MV-4-11 (cell line): ENCODE measurements at regions not wholly inside any gene's neighbourhood (a gene's known extent, or its start where the extent isn't known, plus 50 kb on each side); places are given as distances from the start of the nearest gene placed in this dataset.
A peak's percentile ranks its signal among the peaks of the same experiment; 100 is the strongest.
"Not testable (repeated sequence)": the region's sequence is repeated elsewhere in the genome, so short reads cannot be mapped to it uniquely, and the experiment has no call there.

Experiments
- DNase-seq: peaks from one replicate; lab custom pipeline; 2025; lab: John Stamatoyannopoulos, UW

- no peak for DNase-seq
These were observed 506.8 kb upstream of the AUTS2 start for GRCh38 chr7:69091521-69091920.

GRCh38 chr7:69095127-69095526, 503.1 kb upstream of the AUTS2 start:
- DNase-seq = no peak

DNA sequence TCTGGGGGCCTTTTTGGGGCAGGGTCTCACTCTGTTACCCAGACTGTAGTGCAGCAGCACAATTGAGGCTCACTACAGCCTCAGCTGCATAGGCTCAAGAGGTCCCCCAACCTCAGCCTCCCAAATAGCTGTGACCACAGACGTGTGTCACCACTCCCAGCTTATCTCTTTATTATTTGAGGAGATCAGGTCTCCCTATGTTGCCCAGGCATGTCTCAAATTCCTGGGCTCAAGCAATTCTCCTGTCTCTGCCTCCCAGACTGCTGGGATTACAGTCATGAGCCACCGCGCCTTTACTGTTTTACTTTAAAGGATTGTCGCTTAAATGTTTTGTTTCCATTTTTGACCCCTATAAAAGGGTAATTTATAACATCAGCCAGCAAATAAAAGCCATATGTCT, 502.6 kb upstream of the AUTS2 start:
- no peak for DNase-seq

GRCh38 chr7:69104023-69104422, 494.3 kb upstream of the AUTS2 start:
- no peak for DNase-seq

- no peak for DNase-seq
These were observed 493.2 kb upstream of the AUTS2 start for GRCh38 chr7:69105092-69105491.

DNA sequence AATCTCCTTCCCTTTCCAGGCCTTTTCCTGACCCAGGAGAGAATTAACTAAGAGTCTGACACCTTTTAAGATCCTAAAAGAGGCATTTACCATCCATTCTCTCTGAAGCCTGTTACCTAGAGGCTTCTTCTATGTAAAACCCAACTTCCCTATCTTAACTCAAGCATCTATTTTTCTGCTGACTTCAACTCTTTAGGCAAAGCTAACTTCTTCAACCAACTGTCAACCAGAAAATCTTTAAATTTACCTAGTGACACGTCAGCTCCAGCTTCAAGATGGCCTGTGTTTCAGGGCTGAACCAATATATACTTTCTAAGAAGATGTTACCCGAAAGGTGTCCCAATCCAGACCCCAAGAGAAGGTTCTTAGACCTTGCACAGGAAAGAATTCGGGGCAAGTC, 492.3 kb upstream of the AUTS2 start:
- no peak for DNase-seq

GRCh38 chr7:69106449-69106848, 491.8 kb upstream of the AUTS2 start:
- peak; percentile 74 for DNase-seq

DNA sequence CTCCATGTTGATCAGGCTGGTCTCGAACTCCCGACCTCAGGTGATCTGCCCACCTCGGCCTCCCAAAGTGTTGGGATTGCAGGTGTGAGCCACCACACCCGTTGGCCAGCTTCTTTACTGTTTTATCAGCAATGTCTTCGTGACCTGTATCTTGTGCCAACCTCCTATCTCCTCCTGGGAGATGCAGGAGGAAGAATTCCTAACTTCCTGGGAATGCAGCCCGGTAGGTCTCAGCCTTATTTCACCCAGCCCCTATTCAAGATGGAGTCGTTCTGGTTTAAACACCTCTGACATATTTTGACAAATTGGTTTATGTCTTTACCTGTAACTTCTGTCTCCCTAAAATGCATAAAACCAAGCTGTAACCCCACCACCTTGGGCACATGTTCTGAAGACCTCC, 491.3 kb upstream of the AUTS2 start:
- DNase-seq = not testable (repeated sequence)

GRCh38 chr7:69108097-69108496, 490.2 kb upstream of the AUTS2 start:
- no peak for DNase-seq

DNA sequence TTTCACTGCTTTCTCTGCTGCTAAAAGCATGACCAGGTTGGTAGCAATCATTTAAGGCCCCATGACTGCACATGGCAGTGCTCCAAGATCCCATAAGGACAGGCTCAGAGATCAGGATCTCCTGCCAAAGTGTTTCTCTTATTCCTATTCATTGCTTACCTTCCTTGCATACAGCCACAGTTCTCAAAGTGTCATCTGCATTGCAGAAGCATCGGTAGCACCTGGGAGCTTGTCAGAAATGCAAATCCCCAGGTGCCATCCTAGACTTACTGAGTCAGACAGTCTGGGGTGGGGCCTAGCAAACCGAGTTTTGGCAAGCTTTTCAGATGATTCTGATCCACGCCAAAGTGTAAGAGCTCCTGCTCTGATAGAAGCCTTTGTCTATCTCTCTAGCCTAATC, 489.0 kb upstream of the AUTS2 start:
- DNase-seq = no peak

DNA sequence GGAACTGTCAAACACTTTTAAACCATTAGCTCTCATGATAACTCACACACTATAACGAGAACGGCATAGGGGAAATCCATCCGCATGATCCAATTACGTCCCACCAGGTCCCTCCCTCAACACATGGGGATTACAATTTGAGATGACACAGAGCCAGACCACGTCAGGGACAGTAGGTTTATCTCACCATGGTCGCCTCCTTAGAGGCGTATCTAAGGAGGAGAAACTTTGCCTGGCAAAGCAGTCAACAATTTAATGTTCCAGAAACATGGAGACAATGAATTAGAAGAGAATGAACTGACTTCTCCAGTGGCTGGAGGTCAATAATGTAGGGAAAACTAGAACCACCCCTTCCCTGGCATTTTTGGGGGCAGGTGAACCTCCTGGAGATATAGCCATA, 488.4 kb upstream of the AUTS2 start:
- no peak for DNase-seq

GRCh38 chr7:69110450-69111050, 487.7 kb upstream of the AUTS2 start:
- DNase-seq = peak; percentile 20

GRCh38 chr7:69114374-69114773, 483.9 kb upstream of the AUTS2 start:
- DNase-seq = no peak

- DNase-seq = no peak
These were observed 482.5 kb upstream of the AUTS2 start for GRCh38 chr7:69115788-69116187.

GRCh38 chr7:69116196-69116595, 482.1 kb upstream of the AUTS2 start:
- not testable (repeated sequence) for DNase-seq

- no peak for DNase-seq
These were observed 475.3 kb upstream of the AUTS2 start for GRCh38 chr7:69122953-69123352.

DNA sequence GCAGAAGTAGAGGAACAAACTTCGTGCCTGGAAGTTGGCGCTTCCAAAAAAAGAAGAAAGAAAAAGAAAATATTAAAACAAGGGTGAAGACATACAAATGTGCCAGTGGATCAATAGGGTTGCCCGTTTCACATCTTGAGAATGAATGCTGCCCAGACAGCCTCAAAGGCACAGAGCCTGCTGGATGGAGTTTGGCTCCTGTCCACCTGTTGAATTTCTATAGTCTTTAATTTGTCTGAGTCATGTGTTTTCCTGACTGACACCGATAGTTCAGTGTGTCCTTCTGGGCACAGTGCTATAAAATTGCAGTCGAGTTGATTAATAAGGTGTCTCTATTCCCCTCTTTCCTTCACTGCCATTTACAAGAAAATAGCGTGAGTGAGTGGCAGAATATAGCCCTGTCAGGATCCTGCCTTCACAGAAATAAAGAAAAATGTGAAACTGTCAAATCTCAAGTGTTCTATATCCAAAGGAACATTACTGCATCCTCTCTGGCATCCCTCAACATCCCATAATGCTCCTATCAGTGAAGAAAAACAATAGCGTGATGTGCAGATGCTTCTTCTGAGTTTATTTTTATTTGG, 471.3 kb upstream of the AUTS2 start:
- DNase-seq = no peak

- DNase-seq = no peak
These were observed 468.8 kb upstream of the AUTS2 start for GRCh38 chr7:69129524-69129923.

GRCh38 chr7:69129951-69130350, 468.3 kb upstream of the AUTS2 start:
- DNase-seq = no peak

DNA sequence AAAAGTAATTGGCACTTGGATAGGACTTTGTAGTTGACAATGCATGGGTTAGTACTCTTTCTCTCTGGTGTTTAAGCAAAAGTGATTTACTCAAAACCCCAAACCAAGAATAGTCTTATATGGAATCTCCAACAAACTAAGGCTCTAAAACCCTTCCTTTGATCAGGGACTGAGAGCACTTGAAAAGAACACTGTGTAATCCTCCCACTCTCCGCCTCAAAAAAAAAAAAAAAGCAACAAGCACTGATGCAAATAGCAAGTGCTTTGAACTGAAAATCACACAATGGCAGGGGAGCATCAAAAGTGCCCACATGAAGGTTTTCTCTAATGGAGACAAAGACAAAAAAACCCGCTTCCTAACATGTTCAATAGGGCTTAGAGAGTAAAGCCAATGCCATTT, 467.9 kb upstream of the AUTS2 start:
- DNase-seq = no peak

GRCh38 chr7:69134316-69134715, 464.0 kb upstream of the AUTS2 start:
- DNase-seq = no peak

DNA sequence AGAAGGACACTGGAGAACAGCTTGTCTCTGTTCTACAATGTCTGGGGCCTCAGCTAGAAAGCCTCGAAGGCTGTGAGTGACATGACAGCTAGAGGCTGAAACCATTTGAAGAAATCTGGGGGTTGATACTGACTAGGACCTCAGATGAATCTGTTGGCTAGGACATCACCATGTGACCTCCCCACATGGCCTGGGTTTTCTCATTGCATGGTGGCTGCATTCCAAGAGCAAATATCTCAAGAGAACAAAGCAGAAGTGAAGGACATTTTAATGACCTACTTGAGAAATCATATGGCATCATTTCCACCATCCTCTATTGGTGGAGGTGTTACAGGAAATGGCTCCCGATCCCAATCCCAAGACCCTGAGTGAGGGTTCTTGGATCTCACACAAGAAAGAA, 450.6 kb upstream of the AUTS2 start:
- DNase-seq = peak; percentile 22

DNA sequence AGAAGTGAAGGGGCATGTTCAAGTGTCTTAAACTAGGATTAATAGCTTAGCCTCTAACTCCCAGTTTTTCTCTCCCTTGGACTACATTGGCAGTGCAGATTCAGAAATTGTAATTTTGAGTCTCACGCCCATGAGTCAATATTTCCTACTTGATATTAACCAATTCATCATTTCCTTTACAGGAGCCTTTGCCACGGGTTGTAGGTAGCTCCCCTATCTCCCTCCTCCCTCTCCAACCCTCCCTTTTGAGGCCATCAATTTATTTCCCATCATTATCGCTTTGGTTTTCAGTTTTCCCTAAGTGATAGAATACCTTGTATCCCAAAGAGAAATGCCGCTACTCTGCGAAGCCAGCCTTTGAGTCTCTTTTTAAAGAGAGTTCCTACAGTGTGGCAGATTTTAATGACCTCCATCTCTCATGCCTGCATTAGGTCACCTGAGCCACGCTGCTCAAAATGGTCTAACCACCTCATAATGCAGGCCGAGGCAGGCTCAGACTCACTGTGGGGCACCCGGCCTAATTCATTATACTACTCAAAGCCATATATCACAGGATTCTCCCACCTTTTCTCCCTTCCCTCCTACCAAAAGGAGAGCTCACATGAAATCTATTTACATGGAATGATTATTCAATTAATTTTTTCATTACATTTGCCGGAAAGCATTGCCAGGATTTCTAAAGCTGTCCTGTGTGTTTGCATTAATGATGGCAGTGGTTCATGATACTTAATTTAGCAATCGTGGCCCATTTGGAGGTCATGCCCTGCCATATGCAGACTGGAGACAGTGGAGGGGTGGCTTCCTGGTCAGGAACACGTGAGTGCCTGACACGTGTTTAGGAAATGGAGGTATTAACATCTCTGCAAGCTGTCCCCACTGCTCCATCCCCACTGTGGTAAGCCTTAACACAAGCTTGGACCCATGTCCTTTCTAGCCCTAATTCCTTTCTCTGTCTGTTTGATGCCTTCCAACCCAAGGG, 448.2 kb upstream of the AUTS2 start:
- DNase-seq = no peak
